HepG2 (cell line): ENCODE measurements at regions not wholly inside any gene's neighbourhood (a gene's known extent, or its start where the extent isn't known, plus 50 kb on each side); places are given as distances from the start of the nearest gene placed in this dataset.

Source experiments
- DPF2 ChIP-seq: sonication (generic); formaldehyde crosslinking; IDR thresholded peaks from 2 replicates; pipeline ENCODE4 v1.4.0; 2020; ENCODE audit warnings: mild to moderate bottlenecking, low read depth, missing genetic modification reagents, borderline replicate concordance
- PCBP2 ChIP-seq: fragments of 200-400 bp; formaldehyde crosslinking; optimal IDR thresholded peaks from 2 replicates; pipeline ENCODE3; 2018; ENCODE audit warnings: low read length, low read depth; ENCODE audit not compliant: poor library complexity, severe bottlenecking
- SMC3 ChIP-seq: IDR thresholded peaks from 2 replicates; pipeline ENCODE4 v1.6.1; 2011; ENCODE audit warnings: low read length, improper control_type of control experiment
- ZFYVE20 ChIP-seq: sonication (generic); formaldehyde crosslinking; IDR thresholded peaks from 2 replicates; pipeline ENCODE4 v1.8.0; 2023; ENCODE audit warnings: low read depth, mild to moderate bottlenecking, moderate library complexity, missing genetic modification reagents, borderline replicate concordance

GRCh38 chr3:82177774-82178173, 416.3 kb upstream of the GBE1 start:
- TF ChIP-seq ZFYVE20 (no peak), DPF2 (CRISPR knock-in tag) (no peak), SMC3 (no peak), PCBP2 (no peak)
